HEK293T (cell line): ENCODE measurements at regions not wholly inside any gene's neighbourhood (a gene's known extent, or its start where the extent isn't known, plus 50 kb on each side); places are given as distances from the start of the nearest gene placed in this dataset.

Experiments
- CTCF ChIA-PET: fragments of 350-600 bp; formaldehyde crosslinking; extraction: SDS; loops from one replicate; lab custom pipeline; 2021; ENCODE audit warnings: antibody characterized with exemption, inconsistent platforms; lab: Yijun Ruan, JAX
- POLR2A ChIA-PET: fragments of 350-600 bp; formaldehyde crosslinking; extraction: SDS; loops from one replicate; lab custom pipeline; 2020; ENCODE audit warnings: antibody characterized with exemption, inconsistent platforms; lab: Yijun Ruan, JAX
- DNase-seq: peaks from one replicate; pipeline ENCODE4 v3.0.0; 2012; ENCODE audit warnings: mixed read lengths; ENCODE audit errors: extremely low spot score
- ARNT ChIP-seq: fragments of 450-650 bp; IDR thresholded peaks from 2 replicates; pipeline ENCODE4 v1.6.1; 2017; ENCODE audit warnings: mild to moderate bottlenecking
- BHLHE40 ChIP-seq: fragments of 450-650 bp; IDR thresholded peaks from 2 replicates; pipeline ENCODE4 v1.6.1; 2016; ENCODE audit warnings: mild to moderate bottlenecking, moderate library complexity, borderline replicate concordance
- CTBP1 ChIP-seq: fragments of 450-650 bp; IDR thresholded peaks from 2 replicates; pipeline ENCODE4 v1.6.1; 2016; ENCODE audit warnings: borderline replicate concordance
- ELF4 ChIP-seq: fragments of 450-650 bp; IDR thresholded peaks from 2 replicates; pipeline ENCODE4 v1.6.1; 2017; ENCODE audit warnings: antibody characterized with exemption
- FOXA1 ChIP-seq: fragments of 450-650 bp; IDR thresholded peaks from 2 replicates; pipeline ENCODE4 v1.6.1; 2016; ENCODE audit warnings: mild to moderate bottlenecking
- FOXK2 ChIP-seq: fragments of 450-650 bp; IDR thresholded peaks from 2 replicates; pipeline ENCODE4 v1.6.1; 2016; ENCODE audit warnings: mild to moderate bottlenecking
- FOXM1 ChIP-seq: fragments of 450-650 bp; IDR thresholded peaks from 2 replicates; pipeline ENCODE4 v1.6.1; 2017; ENCODE audit warnings: mild to moderate bottlenecking, borderline replicate concordance
- HDGF ChIP-seq: fragments of 450-650 bp; IDR thresholded peaks from 2 replicates; pipeline ENCODE4 v1.6.1; 2017; ENCODE audit warnings: antibody characterized with exemption, borderline replicate concordance
- L3MBTL2 ChIP-seq: fragments of 450-650 bp; conservative IDR thresholded peaks from 2 replicates; pipeline ENCODE4 v1.6.1; 2016; ENCODE audit warnings: mild to moderate bottlenecking
- LEF1 ChIP-seq: fragments of 450-650 bp; IDR thresholded peaks from 2 replicates; pipeline ENCODE4 v1.6.1; 2017; ENCODE audit warnings: mild to moderate bottlenecking, borderline replicate concordance
- NFRKB ChIP-seq: fragments of 450-650 bp; IDR thresholded peaks from 2 replicates; pipeline ENCODE4 v1.6.1; 2016; ENCODE audit warnings: mild to moderate bottlenecking, moderate library complexity
- PKNOX1 ChIP-seq: fragments of 450-650 bp; IDR thresholded peaks from 2 replicates; pipeline ENCODE4 v1.6.1; 2016
- SP1 ChIP-seq: fragments of 450-650 bp; IDR thresholded peaks from 2 replicates; pipeline ENCODE4 v1.6.1; 2017
- SUZ12 ChIP-seq: fragments of 450-650 bp; IDR thresholded peaks from 2 replicates; pipeline ENCODE4 v1.6.1; 2016; ENCODE audit warnings: mild to moderate bottlenecking
- TARDBP ChIP-seq: fragments of 450-650 bp; IDR thresholded peaks from 2 replicates; pipeline ENCODE4 v1.6.1; 2016
- ZNF384 ChIP-seq: fragments of 450-650 bp; IDR thresholded peaks from 2 replicates; pipeline ENCODE4 v1.6.1; 2016

GRCh38 chr12:91276509-91276908 is 93.9 kb upstream of the DCN start:
- TF ChIP-seq FOXA1: no peak
- no peak for TF ChIP-seq FOXK2
- TF ChIP-seq BHLHE40: no peak
- TF ChIP-seq ARNT: no peak
- TF ChIP-seq SUZ12: no peak
- no peak for TF ChIP-seq NFRKB
- TF ChIP-seq ELF4: no peak
- no peak for TF ChIP-seq TARDBP
- TF ChIP-seq FOXM1: no peak
- TF ChIP-seq SP1: no peak
- no peak for TF ChIP-seq PKNOX1
- no peak for TF ChIP-seq HDGF
- no peak for TF ChIP-seq L3MBTL2
- no peak for TF ChIP-seq CTBP1
- no peak for DNase-seq
- POLR2A ChIA-PET: no interaction called here
- CTCF ChIA-PET: no interaction called here

- TF ChIP-seq ARNT (no peak), ZNF384 (no peak), BHLHE40 (no peak), FOXK2 (no peak), LEF1 (no peak), SP1 (no peak), NFRKB (no peak), SUZ12 (no peak), FOXM1 (no peak), HDGF (no peak)
- ChIA-PET POLR2A (no interaction called here), CTCF (interaction anchor here (0.6 kb wide), 1 partner anchor 98 kb away, joined by 3 read pairs; no protein-coding TSS in a partner anchor)
- DNase-seq: no peak
Observed at GRCh38 chr12:91275321-91275720, 92.7 kb upstream of the DCN start.

- POLR2A ChIA-PET: no interaction called here
- no peak for DNase-seq
- CTCF ChIA-PET: interaction anchor here (0.6 kb wide), 1 partner anchor 98 kb away, joined by 3 read pairs; no protein-coding TSS in a partner anchor
- TF ChIP-seq ZNF384 (no peak), FOXK2 (no peak), FOXA1 (no peak), L3MBTL2 (no peak), TARDBP (no peak), HDGF (no peak), BHLHE40 (no peak), ARNT (no peak), SP1 (no peak), CTBP1 (no peak)
Observed at GRCh38 chr12:91274916-91275315, 92.3 kb upstream of the DCN start.

- ChIA-PET POLR2A (no interaction called here), CTCF (no interaction called here)
- no peak for TF ChIP-seq CTBP1
- no peak for TF ChIP-seq SP1
- TF ChIP-seq PKNOX1: no peak
- no peak for TF ChIP-seq BHLHE40
- TF ChIP-seq FOXM1: no peak
- no peak for TF ChIP-seq ELF4
- TF ChIP-seq TARDBP: no peak
- TF ChIP-seq NFRKB: no peak
- no peak for TF ChIP-seq L3MBTL2
- TF ChIP-seq ARNT: no peak
- no peak for TF ChIP-seq FOXK2
- no peak for TF ChIP-seq HDGF
- TF ChIP-seq SUZ12: no peak
- TF ChIP-seq LEF1: no peak
- no peak for TF ChIP-seq FOXA1
- TF ChIP-seq ZNF384: no peak
- DNase-seq: no peak
Observed at GRCh38 chr12:91273560-91273959, 90.9 kb upstream of the DCN start.

GRCh38 chr12:91272461-91273063 is 89.9 kb upstream of the DCN start:
- CTCF ChIA-PET: interaction anchor here (1.8 kb wide), 1 partner anchor 95 kb away, joined by 5 read pairs; no protein-coding TSS in a partner anchor

More at GRCh38 chr12:91272461-91273063, 89.9 kb upstream of the DCN start:
- POLR2A ChIA-PET: no interaction called here
- no peak for DNase-seq
- no peak for TF ChIP-seq SUZ12
- no peak for TF ChIP-seq NFRKB
- TF ChIP-seq ELF4: no peak
- no peak for TF ChIP-seq FOXM1
- no peak for TF ChIP-seq TARDBP
- no peak for TF ChIP-seq BHLHE40
- no peak for TF ChIP-seq ZNF384
- no peak for TF ChIP-seq SP1
- no peak for TF ChIP-seq HDGF
- no peak for TF ChIP-seq FOXA1
- no peak for TF ChIP-seq L3MBTL2
- TF ChIP-seq FOXK2: no peak
- no peak for TF ChIP-seq LEF1
- no peak for TF ChIP-seq CTBP1
- no peak for TF ChIP-seq ARNT
- TF ChIP-seq PKNOX1: no peak
